C4-2B (cell line): ENCODE measurements at regions not wholly inside any gene's neighbourhood (a gene's known extent, or its start where the extent isn't known, plus 50 kb on each side); places are given as distances from the start of the nearest gene placed in this dataset.

Experiments
- CTCF ChIP-seq: fragments of 450-650 bp; conservative IDR thresholded peaks from 2 replicates; pipeline ENCODE4 v1.5.1; 2017; ENCODE audit warnings: mild to moderate bottlenecking
- ZFX ChIP-seq: fragments of 450-650 bp; IDR thresholded peaks from 2 replicates; pipeline ENCODE4 v1.6.1; 2017

- peak; percentile 52 for TF ChIP-seq CTCF
- no peak for TF ChIP-seq ZFX
Observed at GRCh38 chr2:105969552-105969951, 224.5 kb downstream of the UXS1 start.
